T-helper 1 cell (primary cell): ENCODE measurements at regions not wholly inside any gene's neighbourhood (a gene's known extent, or its start where the extent isn't known, plus 50 kb on each side); places are given as distances from the start of the nearest gene placed in this dataset.

Source experiments
- DNase-seq, 5 donors: peaks; one replicate each; pipeline ENCODE4 v3.0.0-alpha.2; 2012 to 2020

- DNase-seq: no peak
Observed at GRCh38 chr4:184950117-184950830, 68.0 kb upstream of the HELT start.

- no peak for DNase-seq
Observed at GRCh38 chr4:184950926-184951325, 67.4 kb upstream of the HELT start.

- DNase-seq: no peak
Observed at GRCh38 chr4:184951668-184952160, 66.6 kb upstream of the HELT start.

- DNase-seq: no peak
Observed at GRCh38 chr4:184952522-184952921, 65.8 kb upstream of the HELT start.

- no peak for DNase-seq
Observed at GRCh38 chr4:184953421-184953945, 64.8 kb upstream of the HELT start.

GRCh38 chr4:184953971-184954370 lies 64.3 kb upstream of the HELT start:
- DNase-seq: no peak

- DNase-seq: no peak
Observed at GRCh38 chr4:184954482-184954881, 63.8 kb upstream of the HELT start.

- no peak for DNase-seq
Observed at GRCh38 chr4:184955116-184955515, 63.2 kb upstream of the HELT start.

GRCh38 chr4:184955636-184956035 lies 62.7 kb upstream of the HELT start:
- DNase-seq: no peak

- DNase-seq: no peak
Observed at GRCh38 chr4:184957446-184958115, 60.7 kb upstream of the HELT start.

GRCh38 chr4:184958127-184958922 lies 60.0 kb upstream of the HELT start:
- DNase-seq: no peak

- DNase-seq: no peak
Observed at GRCh38 chr4:184958923-184959210, 59.4 kb upstream of the HELT start.

- DNase-seq: no peak
Observed at GRCh38 chr4:184959309-184959708, 59.0 kb upstream of the HELT start.

GRCh38 chr4:184959786-184960185 lies 58.5 kb upstream of the HELT start:
- no peak for DNase-seq

- DNase-seq: no peak
Observed at GRCh38 chr4:184960505-184960971, 57.8 kb upstream of the HELT start.

GRCh38 chr4:184961660-184962059 lies 56.6 kb upstream of the HELT start:
- DNase-seq: no peak

- no peak for DNase-seq
Observed at GRCh38 chr4:184962125-184962638, 56.1 kb upstream of the HELT start.

GRCh38 chr4:184965230-184966050 lies 52.9 kb upstream of the HELT start:
- DNase-seq: peak in 1 of 5 donors; percentile 25

- DNase-seq: peak in 1 of 5 donors; percentile 9
Observed at GRCh38 chr4:184966051-184966691, 52.1 kb upstream of the HELT start.

GRCh38 chr4:184967699-184968098 lies 50.6 kb upstream of the HELT start:
- DNase-seq: peak in 2 of 5 donors; percentile 22 to 27

- no peak for DNase-seq
Observed at GRCh38 chr4:184968366-184968765, 49.9 kb upstream of the HELT start.
